ENCODE measurements at regions not wholly inside any gene's neighbourhood (a gene's known extent, or its start where the extent isn't known, plus 50 kb on each side); places are given as distances from the start of the nearest gene placed in this dataset.

GRCh38 chr3:150130404-150131100 lies 159.9 kb upstream of the PFN2 start:
- H3K4me2 ChIP-seq (ENCODE audit: extremely low read depth, insufficient read depth, low read length): no peak overlapping the region
- no peaks in the 10 kb centered on the region for H3K79me2 ChIP-seq (ENCODE audit: control insufficient read depth, insufficient read depth, low read length)
- no peak overlapping the region for H3K4me3 ChIP-seq (replicated peaks in 1 of 4; ENCODE audit: control extremely low read depth in 1 of 4, insufficient read depth in 1 of 4, low read depth in 3 of 4, low read length in 4 of 4)
- no peaks in the 10 kb centered on the region for H3K9me3 ChIP-seq (ENCODE audit: control insufficient read depth, insufficient read depth, low read depth, low read length)
- no peaks in the 10 kb centered on the region for H3K4me1 ChIP-seq (ENCODE audit: control insufficient read depth, extremely low read depth, insufficient read depth, low read length)
- no peak for DNase-seq (ENCODE audit: low read depth in 2 of 2)
- H3K36me3 ChIP-seq (ENCODE audit: control insufficient read depth, insufficient read depth, low read length): no peaks in the 10 kb centered on the region
- no peaks in the 10 kb centered on the region for H4K20me1 ChIP-seq (ENCODE audit: control insufficient read depth, extremely low read depth, insufficient read depth, low read length)
- no peak for TF ChIP-seq EZH2 (IDR thresholded peaks at IDR 0.05; ENCODE audit: low read length, missing control alignments)
- TF ChIP-seq, protein P1, sequence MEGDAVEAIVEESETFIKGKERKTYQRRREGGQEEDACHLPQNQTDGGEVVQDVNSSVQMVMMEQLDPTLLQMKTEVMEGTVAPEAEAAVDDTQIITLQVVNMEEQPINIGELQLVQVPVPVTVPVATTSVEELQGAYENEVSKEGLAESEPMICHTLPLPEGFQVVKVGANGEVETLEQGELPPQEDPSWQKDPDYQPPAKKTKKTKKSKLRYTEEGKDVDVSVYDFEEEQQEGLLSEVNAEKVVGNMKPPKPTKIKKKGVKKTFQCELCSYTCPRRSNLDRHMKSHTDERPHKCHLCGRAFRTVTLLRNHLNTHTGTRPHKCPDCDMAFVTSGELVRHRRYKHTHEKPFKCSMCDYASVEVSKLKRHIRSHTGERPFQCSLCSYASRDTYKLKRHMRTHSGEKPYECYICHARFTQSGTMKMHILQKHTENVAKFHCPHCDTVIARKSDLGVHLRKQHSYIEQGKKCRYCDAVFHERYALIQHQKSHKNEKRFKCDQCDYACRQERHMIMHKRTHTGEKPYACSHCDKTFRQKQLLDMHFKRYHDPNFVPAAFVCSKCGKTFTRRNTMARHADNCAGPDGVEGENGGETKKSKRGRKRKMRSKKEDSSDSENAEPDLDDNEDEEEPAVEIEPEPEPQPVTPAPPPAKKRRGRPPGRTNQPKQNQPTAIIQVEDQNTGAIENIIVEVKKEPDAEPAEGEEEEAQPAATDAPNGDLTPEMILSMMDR (conservative IDR thresholded peaks at IDR 0.05 in 1 of 2, IDR thresholded peaks at IDR 0.05 in 1 of 2; ENCODE audit: low read depth in 1 of 2, low read length in 2 of 2): no peak
- H3K27me3 ChIP-seq (ENCODE audit: control insufficient read depth, insufficient read depth, low read length): no peaks in the 10 kb centered on the region
- H3K27ac ChIP-seq (ENCODE audit: insufficient read depth, low read length): no peak overlapping the region
- H2AFZ ChIP-seq (ENCODE audit: low read length): no peak overlapping the region
- H3K9ac ChIP-seq (ENCODE audit: insufficient read depth, low read length): no peak overlapping the region

DNA sequence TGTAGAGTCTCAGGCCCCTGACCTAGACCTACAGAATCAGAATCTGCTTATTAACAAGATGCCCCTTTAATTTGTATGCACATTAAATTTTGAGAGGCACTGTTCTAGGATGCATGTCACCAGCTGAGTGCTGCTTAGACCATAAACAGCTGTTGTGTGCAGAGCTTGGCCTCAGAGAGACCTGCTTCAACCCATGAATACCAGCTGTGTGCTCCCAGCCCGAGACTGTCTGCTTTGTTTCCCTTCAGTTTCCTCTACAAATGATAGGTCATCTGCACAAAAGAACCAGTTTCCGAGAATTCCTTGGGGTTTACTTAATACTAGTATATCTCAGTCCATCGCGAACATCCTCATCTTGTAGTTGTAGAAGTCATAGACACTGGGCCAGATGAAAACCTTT lies 158.5 kb upstream of the PFN2 start:
- H3K4me2 ChIP-seq (ENCODE audit: extremely low read depth, insufficient read depth, low read length): no peak overlapping the region
- no peak for TF ChIP-seq EZH2 (IDR thresholded peaks at IDR 0.05; ENCODE audit: low read length, missing control alignments)
- TF ChIP-seq, protein P1 (conservative IDR thresholded peaks at IDR 0.05 in 1 of 2, IDR thresholded peaks at IDR 0.05 in 1 of 2; ENCODE audit: low read depth in 1 of 2, low read length in 2 of 2): no peak
- H3K4me1 ChIP-seq (ENCODE audit: control insufficient read depth, extremely low read depth, insufficient read depth, low read length): no peaks in the 10 kb centered on the region
- H3K79me2 ChIP-seq (ENCODE audit: control insufficient read depth, insufficient read depth, low read length): no peaks in the 10 kb centered on the region
- no peaks in the 10 kb centered on the region for H3K27me3 ChIP-seq (ENCODE audit: control insufficient read depth, insufficient read depth, low read length)
- H3K4me3 ChIP-seq (replicated peaks in 1 of 4; ENCODE audit: control extremely low read depth in 1 of 4, insufficient read depth in 1 of 4, low read depth in 3 of 4, low read length in 4 of 4): no peak overlapping the region
- H3K27ac ChIP-seq (ENCODE audit: insufficient read depth, low read length): no peak overlapping the region
- no peak overlapping the region for H2AFZ ChIP-seq (ENCODE audit: low read length)
- H4K20me1 ChIP-seq (ENCODE audit: control insufficient read depth, extremely low read depth, insufficient read depth, low read length): no peaks in the 10 kb centered on the region
- DNase-seq (ENCODE audit: low read depth in 2 of 2): peak in 1 of 2 donors; percentile 59
- H3K9ac ChIP-seq (ENCODE audit: insufficient read depth, low read length): no peak overlapping the region
- H3K36me3 ChIP-seq (ENCODE audit: control insufficient read depth, insufficient read depth, low read length): no peaks in the 10 kb centered on the region
- no peaks in the 10 kb centered on the region for H3K9me3 ChIP-seq (ENCODE audit: control insufficient read depth, insufficient read depth, low read depth, low read length)

DNA sequence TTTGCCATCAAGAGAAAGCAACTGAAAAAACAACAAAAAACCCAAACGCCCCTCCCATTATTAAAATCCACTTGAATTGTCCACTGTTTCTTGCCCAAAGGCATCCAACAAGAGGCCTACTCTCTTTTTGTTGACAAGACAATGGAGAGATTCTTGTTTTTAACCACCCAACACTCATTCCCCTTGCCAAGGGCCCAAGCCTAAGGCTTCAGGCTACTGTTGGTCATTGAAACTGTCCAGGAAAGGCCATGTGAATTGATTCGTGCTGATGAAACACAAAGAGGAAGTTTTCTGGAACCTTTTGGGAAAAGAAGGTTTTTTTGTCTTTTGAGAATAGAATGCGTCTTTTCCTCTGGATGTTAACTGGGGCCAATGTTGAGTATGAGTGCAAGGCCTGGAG lies 157.4 kb upstream of the PFN2 start:
- Histone ChIP-seq H3K4me3 (replicated peaks in 1 of 4; ENCODE audit: control extremely low read depth in 1 of 4, insufficient read depth in 1 of 4, low read depth in 3 of 4, low read length in 4 of 4) (no peak overlapping the region), H3K4me2 (ENCODE audit: extremely low read depth, insufficient read depth, low read length) (no peak overlapping the region), H3K27me3 (ENCODE audit: control insufficient read depth, insufficient read depth, low read length) (no peaks in the 10 kb centered on the region), H3K79me2 (ENCODE audit: control insufficient read depth, insufficient read depth, low read length) (no peaks in the 10 kb centered on the region), H3K9me3 (ENCODE audit: control insufficient read depth, insufficient read depth, low read depth, low read length) (no peaks in the 10 kb centered on the region), H4K20me1 (ENCODE audit: control insufficient read depth, extremely low read depth, insufficient read depth, low read length) (no peaks in the 10 kb centered on the region), H3K9ac (ENCODE audit: insufficient read depth, low read length) (no peak overlapping the region), H3K4me1 (ENCODE audit: control insufficient read depth, extremely low read depth, insufficient read depth, low read length) (no peaks in the 10 kb centered on the region), H3K27ac (ENCODE audit: insufficient read depth, low read length) (no peak overlapping the region), H2AFZ (ENCODE audit: low read length) (no peak overlapping the region), H3K36me3 (ENCODE audit: control insufficient read depth, insufficient read depth, low read length) (no peaks in the 10 kb centered on the region)
- no peak for TF ChIP-seq EZH2 (IDR thresholded peaks at IDR 0.05; ENCODE audit: low read length, missing control alignments)
- TF ChIP-seq, protein P1 (conservative IDR thresholded peaks at IDR 0.05 in 1 of 2, IDR thresholded peaks at IDR 0.05 in 1 of 2; ENCODE audit: low read depth in 1 of 2, low read length in 2 of 2): no peak
- DNase-seq (ENCODE audit: low read depth in 2 of 2): no peak

Data from fibroblast of lung (primary cell).